ENCODE measurements at regions not wholly inside any gene's neighbourhood (a gene's known extent, or its start where the extent isn't known, plus 50 kb on each side); places are given as distances from the start of the nearest gene placed in this dataset.

DNA sequence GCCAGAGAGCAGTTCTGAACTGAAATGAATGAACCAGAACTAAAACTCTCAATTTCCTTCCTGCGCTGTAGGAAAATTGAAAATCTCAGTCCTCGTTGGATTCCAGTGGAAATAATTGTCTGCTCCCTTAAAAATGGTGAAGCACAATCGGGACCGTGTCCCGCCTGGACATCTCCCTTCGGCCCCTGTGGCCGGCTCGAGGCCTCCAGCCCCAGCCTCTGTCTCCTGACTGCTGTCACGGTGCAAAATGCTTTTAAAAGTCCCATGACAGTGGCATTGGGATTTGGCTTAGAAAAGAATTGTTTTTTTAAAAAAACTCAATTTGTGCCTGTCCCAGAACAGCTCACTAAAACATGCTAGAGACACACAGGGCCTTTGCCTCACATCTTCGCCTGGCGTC is 142.5 kb downstream of the ZNF664 start:
- Histone ChIP-seq H3K4me3 (no peak overlapping the region), H3K4me1 (replicated peaks in 1 of 2; ENCODE audit: control insufficient read depth in 2 of 2, insufficient read depth in 2 of 2, low read length in 2 of 2) (peaks cover 0 to 6% of the 10 kb centered on the region in 2 experiments; a peak in 2 of 5 replicates), H3K36me3 (ENCODE audit: control insufficient read depth, insufficient read depth, low read length) (no peaks in the 10 kb centered on the region), H3K9ac (ENCODE audit: insufficient read depth in 1 of 2, low read depth in 2 of 2, low read length in 2 of 2) (no peak overlapping the region), H3K27me3 (ENCODE audit: control insufficient read depth in 2 of 2, insufficient read depth in 2 of 2, low read length in 2 of 2) (peaks cover 42 to 58% of the 10 kb centered on the region in 2 experiments), H4K20me1 (replicated peaks; ENCODE audit: control insufficient read depth, insufficient read depth, low read length) (no peaks in the 10 kb centered on the region), H3K4me2 (ENCODE audit: insufficient read depth, low read length) (no peak overlapping the region), H3K9me1 (ENCODE audit: control insufficient read depth, insufficient read depth, low read length) (no peaks in the 10 kb centered on the region), H3K27ac (ENCODE audit: extremely low read depth, low read depth, low read length) (no peak overlapping the region), H3K9me3 (replicated peaks; ENCODE audit: control insufficient read depth, insufficient read depth, low read depth, low read length) (no peaks in the 10 kb centered on the region), H3K79me2 (ENCODE audit: control insufficient read depth, insufficient read depth, low read length) (no peaks in the 10 kb centered on the region), H2AFZ (ENCODE audit: low read depth, low read length) (no peak overlapping the region)
- intact Hi-C loops (cut with micrococcal nuclease): no loop called here
- in situ Hi-C loops (cut with MboI): no loop called here
- DNase-seq (ENCODE audit: extremely low read depth in 1 of 4, low spot score in 3 of 4): no peak
- no TSS peak for BruUV-seq (replicated peaks)
- ChIA-PET CTCF (ENCODE audit: low intra/inter-chr PET ratio) (no interaction called here), POLR2A (interaction anchor here (2.6 kb wide), 1 partner anchor 10 kb away, joined by 6 read pairs; no protein-coding TSS in a partner anchor)
- 6% methylated on average over 11 of the region's 11 CpGs for whole genome bisulfite sequencing (ENCODE audit: insufficient coverage, low coverage, missing lambda C conversion rate)
- no peak for ATAC-seq
- no peak for FAIRE-seq
- TF ChIP-seq LEF1 (IDR thresholded peaks at IDR 0.05) (no peak), OTX1 (CRISPR knock-in tag; IDR thresholded peaks at IDR 0.05) (no peak), ZNF778 (CRISPR knock-in tag; IDR thresholded peaks at IDR 0.05) (no peak), MCM2 (IDR thresholded peaks at IDR 0.05; ENCODE audit: low read depth) (no peak), ZNF212 (CRISPR knock-in tag; IDR thresholded peaks at IDR 0.05) (no peak), ZC3H4 (CRISPR knock-in tag; IDR thresholded peaks at IDR 0.05; ENCODE audit: borderline replicate concordance) (no peak), MCM5 (IDR thresholded peaks at IDR 0.05; ENCODE audit: low read depth) (no peak), SMAD3 (CRISPR knock-in tag; conservative IDR thresholded peaks at IDR 0.05) (no peak), RUNX1 (IDR thresholded peaks at IDR 0.05; ENCODE audit: low read depth) (no peak), TCFL5 (CRISPR knock-in tag; conservative IDR thresholded peaks at IDR 0.05) (no peak), ZNF408 (CRISPR knock-in tag; IDR thresholded peaks at IDR 0.05; ENCODE audit: low read depth) (no peak)
- TF ChIP-seq, protein P1, sequence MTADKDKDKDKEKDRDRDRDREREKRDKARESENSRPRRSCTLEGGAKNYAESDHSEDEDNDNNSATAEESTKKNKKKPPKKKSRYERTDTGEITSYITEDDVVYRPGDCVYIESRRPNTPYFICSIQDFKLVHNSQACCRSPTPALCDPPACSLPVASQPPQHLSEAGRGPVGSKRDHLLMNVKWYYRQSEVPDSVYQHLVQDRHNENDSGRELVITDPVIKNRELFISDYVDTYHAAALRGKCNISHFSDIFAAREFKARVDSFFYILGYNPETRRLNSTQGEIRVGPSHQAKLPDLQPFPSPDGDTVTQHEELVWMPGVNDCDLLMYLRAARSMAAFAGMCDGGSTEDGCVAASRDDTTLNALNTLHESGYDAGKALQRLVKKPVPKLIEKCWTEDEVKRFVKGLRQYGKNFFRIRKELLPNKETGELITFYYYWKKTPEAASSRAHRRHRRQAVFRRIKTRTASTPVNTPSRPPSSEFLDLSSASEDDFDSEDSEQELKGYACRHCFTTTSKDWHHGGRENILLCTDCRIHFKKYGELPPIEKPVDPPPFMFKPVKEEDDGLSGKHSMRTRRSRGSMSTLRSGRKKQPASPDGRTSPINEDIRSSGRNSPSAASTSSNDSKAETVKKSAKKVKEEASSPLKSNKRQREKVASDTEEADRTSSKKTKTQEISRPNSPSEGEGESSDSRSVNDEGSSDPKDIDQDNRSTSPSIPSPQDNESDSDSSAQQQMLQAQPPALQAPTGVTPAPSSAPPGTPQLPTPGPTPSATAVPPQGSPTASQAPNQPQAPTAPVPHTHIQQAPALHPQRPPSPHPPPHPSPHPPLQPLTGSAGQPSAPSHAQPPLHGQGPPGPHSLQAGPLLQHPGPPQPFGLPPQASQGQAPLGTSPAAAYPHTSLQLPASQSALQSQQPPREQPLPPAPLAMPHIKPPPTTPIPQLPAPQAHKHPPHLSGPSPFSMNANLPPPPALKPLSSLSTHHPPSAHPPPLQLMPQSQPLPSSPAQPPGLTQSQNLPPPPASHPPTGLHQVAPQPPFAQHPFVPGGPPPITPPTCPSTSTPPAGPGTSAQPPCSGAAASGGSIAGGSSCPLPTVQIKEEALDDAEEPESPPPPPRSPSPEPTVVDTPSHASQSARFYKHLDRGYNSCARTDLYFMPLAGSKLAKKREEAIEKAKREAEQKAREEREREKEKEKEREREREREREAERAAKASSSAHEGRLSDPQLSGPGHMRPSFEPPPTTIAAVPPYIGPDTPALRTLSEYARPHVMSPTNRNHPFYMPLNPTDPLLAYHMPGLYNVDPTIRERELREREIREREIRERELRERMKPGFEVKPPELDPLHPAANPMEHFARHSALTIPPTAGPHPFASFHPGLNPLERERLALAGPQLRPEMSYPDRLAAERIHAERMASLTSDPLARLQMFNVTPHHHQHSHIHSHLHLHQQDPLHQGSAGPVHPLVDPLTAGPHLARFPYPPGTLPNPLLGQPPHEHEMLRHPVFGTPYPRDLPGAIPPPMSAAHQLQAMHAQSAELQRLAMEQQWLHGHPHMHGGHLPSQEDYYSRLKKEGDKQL (CRISPR knock-in tag; IDR thresholded peaks at IDR 0.05; ENCODE audit: borderline replicate concordance): no peak
- TF ChIP-seq, protein P2, sequence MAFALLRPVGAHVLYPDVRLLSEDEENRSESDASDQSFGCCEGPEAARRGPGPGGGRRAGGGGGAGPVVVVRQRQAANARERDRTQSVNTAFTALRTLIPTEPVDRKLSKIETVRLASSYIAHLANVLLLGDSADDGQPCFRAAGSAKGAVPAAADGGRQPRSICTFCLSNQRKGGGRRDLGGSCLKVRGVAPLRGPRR (CRISPR knock-in tag; IDR thresholded peaks at IDR 0.05): no peak
- TF ChIP-seq, protein P3, sequence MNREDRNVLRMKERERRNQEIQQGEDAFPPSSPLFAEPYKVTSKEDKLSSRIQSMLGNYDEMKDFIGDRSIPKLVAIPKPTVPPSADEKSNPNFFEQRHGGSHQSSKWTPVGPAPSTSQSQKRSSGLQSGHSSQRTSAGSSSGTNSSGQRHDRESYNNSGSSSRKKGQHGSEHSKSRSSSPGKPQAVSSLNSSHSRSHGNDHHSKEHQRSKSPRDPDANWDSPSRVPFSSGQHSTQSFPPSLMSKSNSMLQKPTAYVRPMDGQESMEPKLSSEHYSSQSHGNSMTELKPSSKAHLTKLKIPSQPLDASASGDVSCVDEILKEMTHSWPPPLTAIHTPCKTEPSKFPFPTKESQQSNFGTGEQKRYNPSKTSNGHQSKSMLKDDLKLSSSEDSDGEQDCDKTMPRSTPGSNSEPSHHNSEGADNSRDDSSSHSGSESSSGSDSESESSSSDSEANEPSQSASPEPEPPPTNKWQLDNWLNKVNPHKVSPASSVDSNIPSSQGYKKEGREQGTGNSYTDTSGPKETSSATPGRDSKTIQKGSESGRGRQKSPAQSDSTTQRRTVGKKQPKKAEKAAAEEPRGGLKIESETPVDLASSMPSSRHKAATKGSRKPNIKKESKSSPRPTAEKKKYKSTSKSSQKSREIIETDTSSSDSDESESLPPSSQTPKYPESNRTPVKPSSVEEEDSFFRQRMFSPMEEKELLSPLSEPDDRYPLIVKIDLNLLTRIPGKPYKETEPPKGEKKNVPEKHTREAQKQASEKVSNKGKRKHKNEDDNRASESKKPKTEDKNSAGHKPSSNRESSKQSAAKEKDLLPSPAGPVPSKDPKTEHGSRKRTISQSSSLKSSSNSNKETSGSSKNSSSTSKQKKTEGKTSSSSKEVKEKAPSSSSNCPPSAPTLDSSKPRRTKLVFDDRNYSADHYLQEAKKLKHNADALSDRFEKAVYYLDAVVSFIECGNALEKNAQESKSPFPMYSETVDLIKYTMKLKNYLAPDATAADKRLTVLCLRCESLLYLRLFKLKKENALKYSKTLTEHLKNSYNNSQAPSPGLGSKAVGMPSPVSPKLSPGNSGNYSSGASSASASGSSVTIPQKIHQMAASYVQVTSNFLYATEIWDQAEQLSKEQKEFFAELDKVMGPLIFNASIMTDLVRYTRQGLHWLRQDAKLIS (CRISPR knock-in tag; IDR thresholded peaks at IDR 0.05): no peak
